Trophoblast cell (in vitro differentiated cells and primary cell): ENCODE measurements at regions not wholly inside any gene's neighbourhood (a gene's known extent, or its start where the extent isn't known, plus 50 kb on each side); places are given as distances from the start of the nearest gene placed in this dataset.

ENCODE experiments used
- DNase-seq, 2 donors: peaks; one replicate each; pipeline ENCODE4 v3.0.0-alpha.2; 2016
- H2AFZ ChIP-seq: 2 replicates; pipeline ENCODE4 v1.6.1; 2013; ENCODE audit warnings: low read length, moderate library complexity, mild to moderate bottlenecking; ENCODE audit not compliant: insufficient read depth, poor library complexity
- H2AK5ac ChIP-seq: 2 replicates; pipeline ENCODE4 v1.6.1; 2013; ENCODE audit warnings: mild to moderate bottlenecking, low read length
- H2BK120ac ChIP-seq: 2 replicates; pipeline ENCODE4 v1.6.1; 2013; ENCODE audit warnings: low read length, mild to moderate bottlenecking, moderate library complexity; ENCODE audit not compliant: insufficient read depth, poor library complexity
- H2BK12ac ChIP-seq: 2 replicates; pipeline ENCODE4 v1.6.1; 2013; ENCODE audit warnings: mild to moderate bottlenecking, low read length, moderate library complexity
- H2BK5ac ChIP-seq: 2 replicates; pipeline ENCODE4 v1.6.1; 2013; ENCODE audit warnings: low read length, low read depth, moderate library complexity, mild to moderate bottlenecking; ENCODE audit not compliant: poor library complexity
- H3K14ac ChIP-seq: 2 replicates; pipeline ENCODE4 v1.6.1; 2013; ENCODE audit warnings: mild to moderate bottlenecking, low read length
- H3K18ac ChIP-seq: 2 replicates; pipeline ENCODE4 v1.6.1; 2013; ENCODE audit warnings: mild to moderate bottlenecking, low read length
- H3K23ac ChIP-seq: 2 replicates; pipeline ENCODE4 v1.6.1; 2013; ENCODE audit warnings: low read length
- H3K27ac ChIP-seq: 2 replicates; pipeline ENCODE4 v1.5.1; 2013; ENCODE audit warnings: low read depth, mild to moderate bottlenecking, inconsistent platforms, low read length, moderate library complexity
- H3K27me3 ChIP-seq: 2 replicates; pipeline ENCODE4 v1.6.1; 2013; ENCODE audit warnings: inconsistent platforms, mild to moderate bottlenecking, low read length, moderate library complexity; ENCODE audit not compliant: insufficient read depth
- H3K36me3 ChIP-seq, 2 experiments: 1 replicate in 1 of 2; 2 replicates in 1 of 2; pipeline ENCODE4 v1.6.1; 2013; ENCODE audit warnings: low read length in 2 of 2, mild to moderate bottlenecking in 2 of 2, moderate library complexity in 1 of 2; ENCODE audit not compliant: insufficient read depth in 2 of 2, control insufficient read depth in 1 of 2
- H3K4ac ChIP-seq: 2 replicates; pipeline ENCODE4 v1.6.1; 2013; ENCODE audit warnings: low read depth, mild to moderate bottlenecking, low read length, moderate library complexity
- H3K4me1 ChIP-seq, 2 experiments: 1 replicate in 1 of 2; 2 replicates in 1 of 2; pipeline ENCODE4 v1.6.1; 2013; ENCODE audit warnings: low read length in 2 of 2, mild to moderate bottlenecking in 2 of 2, moderate library complexity in 1 of 2; ENCODE audit not compliant: insufficient read depth in 2 of 2, control insufficient read depth in 1 of 2
- H3K4me2 ChIP-seq: 2 replicates; pipeline ENCODE4 v1.6.1; 2013; ENCODE audit warnings: inconsistent platforms, mild to moderate bottlenecking, low read length, moderate library complexity
- H3K4me3 ChIP-seq: 2 replicates; pipeline ENCODE4 v1.5.1; 2013; ENCODE audit warnings: mild to moderate bottlenecking, low read depth, low read length, inconsistent platforms
- H3K79me1 ChIP-seq: one replicate; pipeline ENCODE4 v1.6.1; 2013; ENCODE audit warnings: low read length
- H3K79me2 ChIP-seq: 2 replicates; pipeline ENCODE4 v1.6.1; 2013; ENCODE audit warnings: low read length, mild to moderate bottlenecking; ENCODE audit not compliant: control insufficient read depth, insufficient read depth, poor library complexity
- H3K9ac ChIP-seq: 2 replicates; pipeline ENCODE4 v1.6.1; 2013; ENCODE audit warnings: mild to moderate bottlenecking, low read length
- H3K9me3 ChIP-seq: 2 replicates; pipeline ENCODE4 v1.6.1; 2013; ENCODE audit warnings: low read depth, mild to moderate bottlenecking, control low read depth, inconsistent platforms, low read length; ENCODE audit not compliant: insufficient read depth
- H4K12ac ChIP-seq: 2 replicates; pipeline ENCODE4 v1.6.1; 2013; ENCODE audit warnings: low read depth, mild to moderate bottlenecking, low read length, moderate library complexity
- H4K8ac ChIP-seq: 2 replicates; pipeline ENCODE4 v1.6.1; 2013; ENCODE audit warnings: low read depth, mild to moderate bottlenecking, low read length, moderate library complexity
- H4K91ac ChIP-seq: one replicate; pipeline ENCODE4 v1.6.1; 2013; ENCODE audit warnings: low read depth, mild to moderate bottlenecking, low read length, moderate library complexity
- WGBS: extraction: QIAGEN DNeasy Blood & Tissue Kit; methylation state at CpG from one replicate; pipeline ENCODE4 v1.1.7; 2013; ENCODE audit warnings: missing lambda C conversion rate; ENCODE audit not compliant: insufficient read length, insufficient coverage; ENCODE audit errors: extremely low coverage; 5-methylcytosine and 5-hydroxymethylcytosine counted together

GRCh38 chr13:67588607-67589006 lies 358.5 kb upstream of the PCDH9 start:
- Histone ChIP-seq H3K4me3 (no peak overlapping the region), H2AFZ (no peak overlapping the region), H2BK12ac (no peak overlapping the region), H3K36me3 (no peaks in the 10 kb centered on the region), H2AK5ac (no peak overlapping the region), H4K12ac (no peak overlapping the region), H3K23ac (no peak overlapping the region), H3K4me2 (no peak overlapping the region), H3K27ac (no peak overlapping the region), H3K18ac (no peak overlapping the region), H2BK5ac (no peak overlapping the region), H3K4ac (no peak overlapping the region), H3K9me3 (no peaks in the 10 kb centered on the region), H4K8ac (no peak overlapping the region), H3K79me1 (no peaks in the 10 kb centered on the region), H2BK120ac (no peak overlapping the region), H3K9ac (no peak overlapping the region), H4K91ac (no peak overlapping the region), H3K27me3 (no peaks in the 10 kb centered on the region), H3K4me1 (no peaks in the 10 kb centered on the region), H3K14ac (no peak overlapping the region), H3K79me2 (no peaks in the 10 kb centered on the region)
- no CpG with 5 or more reads among the region's 4 CpGs for WGBS
- no peak for DNase-seq

- Histone ChIP-seq H3K14ac (no peak overlapping the region), H3K4me1 (no peaks in the 10 kb centered on the region), H4K8ac (no peak overlapping the region), H2AK5ac (no peak overlapping the region), H3K4me2 (no peak overlapping the region), H3K9me3 (no peaks in the 10 kb centered on the region), H3K4me3 (no peak overlapping the region), H2BK5ac (no peak overlapping the region), H2AFZ (no peak overlapping the region), H3K79me1 (no peaks in the 10 kb centered on the region), H3K79me2 (no peaks in the 10 kb centered on the region), H3K23ac (no peak overlapping the region), H3K27ac (no peak overlapping the region), H2BK120ac (no peak overlapping the region), H3K4ac (no peak overlapping the region), H3K18ac (no peak overlapping the region), H2BK12ac (no peak overlapping the region), H3K36me3 (no peaks in the 10 kb centered on the region), H3K27me3 (no peaks in the 10 kb centered on the region), H4K91ac (no peak overlapping the region), H4K12ac (no peak overlapping the region), H3K9ac (no peak overlapping the region)
- DNase-seq: no peak
- WGBS: no CpG with 5 or more reads among the region's 1 CpG
Observed at GRCh38 chr13:67577361-67577760, 347.2 kb upstream of the PCDH9 start.

GRCh38 chr13:67574320-67575233 lies 344.4 kb upstream of the PCDH9 start:
- H3K27ac ChIP-seq: no peak overlapping the region
- no peaks in the 10 kb centered on the region for H3K27me3 ChIP-seq
- H3K23ac ChIP-seq: no peak overlapping the region
- no peaks in the 10 kb centered on the region for H3K36me3 ChIP-seq
- no peaks in the 10 kb centered on the region for H3K79me2 ChIP-seq
- no peaks in the 10 kb centered on the region for H3K4me1 ChIP-seq
- H3K9me3 ChIP-seq: no peaks in the 10 kb centered on the region
- no peak overlapping the region for H3K18ac ChIP-seq
- peak overlapping the region; percentile 10 for H3K4me2 ChIP-seq
- H2AFZ ChIP-seq: no peak overlapping the region
- H2BK120ac ChIP-seq: no peak overlapping the region
- no peak overlapping the region for H3K4me3 ChIP-seq
- no peak overlapping the region for H2BK12ac ChIP-seq
- H4K91ac ChIP-seq: no peak overlapping the region
- no peak overlapping the region for H3K9ac ChIP-seq
- H3K4ac ChIP-seq: no peak overlapping the region
- H4K8ac ChIP-seq: no peak overlapping the region
- H3K79me1 ChIP-seq: no peaks in the 10 kb centered on the region
- H3K14ac ChIP-seq: no peak overlapping the region
- WGBS: no CpG with 5 or more reads among the region's 5 CpGs
- DNase-seq: peak in 1 of 2 donors; percentile 13
- no peak overlapping the region for H4K12ac ChIP-seq
- no peak overlapping the region for H2AK5ac ChIP-seq
- H2BK5ac ChIP-seq: no peak overlapping the region

GRCh38 chr13:67568205-67568604 lies 338.1 kb upstream of the PCDH9 start:
- no CpG with 5 or more reads among the region's 4 CpGs for WGBS
- Histone ChIP-seq H2AFZ (no peak overlapping the region), H3K27me3 (no peaks in the 10 kb centered on the region), H4K12ac (no peak overlapping the region), H3K18ac (no peak overlapping the region), H3K14ac (no peak overlapping the region), H3K4ac (no peak overlapping the region), H3K23ac (no peak overlapping the region), H4K8ac (no peak overlapping the region), H3K79me2 (no peaks in the 10 kb centered on the region), H3K36me3 (no peaks in the 10 kb centered on the region), H2BK5ac (no peak overlapping the region), H3K9me3 (no peaks in the 10 kb centered on the region), H3K79me1 (no peaks in the 10 kb centered on the region), H3K4me1 (no peaks in the 10 kb centered on the region), H3K9ac (no peak overlapping the region), H4K91ac (no peak overlapping the region), H2AK5ac (no peak overlapping the region), H2BK120ac (no peak overlapping the region), H3K27ac (no peak overlapping the region), H2BK12ac (no peak overlapping the region), H3K4me3 (no peak overlapping the region), H3K4me2 (no peak overlapping the region)
- DNase-seq: no peak
